GM19239 (cell line): ENCODE measurements at regions not wholly inside any gene's neighbourhood (a gene's known extent, or its start where the extent isn't known, plus 50 kb on each side); places are given as distances from the start of the nearest gene placed in this dataset.
"Not testable (repeated sequence)": the region's sequence is repeated elsewhere in the genome, so short reads cannot be mapped to it uniquely, and the experiment has no call there.

ENCODE experiments used
- DNase-seq: peaks from one replicate; pipeline ENCODE4 v3.0.0; 2011; ENCODE audit warnings: low spot score; ENCODE audit not compliant: insufficient read length
- FAIRE-seq: peaks from 2 replicates; lab custom pipeline; 2011; peaks lifted over from hg19 to GRCh38; lab: Jason Lieb, UNC

- DNase-seq (no peak), FAIRE-seq (no peak)
Observed at GRCh38 chr6:54541541-54541940, 233.3 kb downstream of the TINAG start.

- DNase-seq = no peak
- FAIRE-seq = no peak
Observed at GRCh38 chr6:54559136-54559535, 250.9 kb downstream of the TINAG start.

- not testable (repeated sequence) for DNase-seq, FAIRE-seq
Observed at GRCh38 chr6:54564188-54564587, 255.9 kb downstream of the TINAG start.

GRCh38 chr6:54574671-54575070 is 266.4 kb downstream of the TINAG start:
- no peak for DNase-seq
- no peak for FAIRE-seq

GRCh38 chr6:54578261-54578660 is 268.3 kb upstream of the FAM83B start:
- DNase-seq (no peak), FAIRE-seq (no peak)

GRCh38 chr6:54579011-54579410 is 267.6 kb upstream of the FAM83B start:
- no peak for DNase-seq
- no peak for FAIRE-seq

- FAIRE-seq (no peak), DNase-seq (no peak)
Observed at GRCh38 chr6:54586251-54586650, 260.3 kb upstream of the FAM83B start.

GRCh38 chr6:54587277-54587676 is 259.3 kb upstream of the FAM83B start:
- DNase-seq (no peak), FAIRE-seq (no peak)

- DNase-seq (no peak), FAIRE-seq (no peak)
Observed at GRCh38 chr6:54588176-54588575, 258.4 kb upstream of the FAM83B start.

- DNase-seq (no peak), FAIRE-seq (no peak)
Observed at GRCh38 chr6:54595844-54596243, 250.7 kb upstream of the FAM83B start.

- DNase-seq = no peak
- no peak for FAIRE-seq
Observed at GRCh38 chr6:54598787-54599313, 247.7 kb upstream of the FAM83B start.

- no peak for FAIRE-seq
Observed at GRCh38 chr6:54601600-54602300, 244.8 kb upstream of the FAM83B start.

GRCh38 chr6:54602591-54602990 is 244.0 kb upstream of the FAM83B start:
- DNase-seq (no peak), FAIRE-seq (no peak)

More at GRCh38 chr6:54601600-54602300, 244.8 kb upstream of the FAM83B start:
- DNase-seq = no peak

GRCh38 chr6:54609981-54610380 is 236.6 kb upstream of the FAM83B start:
- no peak for FAIRE-seq

GRCh38 chr6:54613596-54613995 is 233.0 kb upstream of the FAM83B start:
- FAIRE-seq (no peak), DNase-seq (no peak)

More at GRCh38 chr6:54609981-54610380, 236.6 kb upstream of the FAM83B start:
- DNase-seq = no peak

GRCh38 chr6:54614499-54615195 is 231.9 kb upstream of the FAM83B start:
- DNase-seq = no peak
- no peak for FAIRE-seq

- no peak for DNase-seq
- no peak for FAIRE-seq
Observed at GRCh38 chr6:54617730-54618129, 228.8 kb upstream of the FAM83B start.

- FAIRE-seq = no peak
- DNase-seq = no peak
Observed at GRCh38 chr6:54618572-54618971, 228.0 kb upstream of the FAM83B start.

GRCh38 chr6:54619102-54619501 is 227.5 kb upstream of the FAM83B start:
- no peak for DNase-seq
- no peak for FAIRE-seq

- FAIRE-seq = no peak
- DNase-seq = no peak
Observed at GRCh38 chr6:54621285-54621684, 225.3 kb upstream of the FAM83B start.

- no peak for DNase-seq
- no peak for FAIRE-seq
Observed at GRCh38 chr6:54624216-54624615, 222.4 kb upstream of the FAM83B start.
